HG02571 (cell line): ENCODE measurements at regions not wholly inside any gene's neighbourhood (a gene's known extent, or its start where the extent isn't known, plus 50 kb on each side); places are given as distances from the start of the nearest gene placed in this dataset.
"Not testable (repeated sequence)": the region's sequence is repeated elsewhere in the genome, so short reads cannot be mapped to it uniquely, and the experiment has no call there.

Experiments
- ATAC-seq: cut with Tn5 transposase; IDR thresholded peaks from one replicate; pipeline ENCODE4 v1.9.1; 2021; ENCODE audit warnings: mild to moderate bottlenecking, moderate library complexity; ENCODE audit not compliant: unreplicated experiment

DNA sequence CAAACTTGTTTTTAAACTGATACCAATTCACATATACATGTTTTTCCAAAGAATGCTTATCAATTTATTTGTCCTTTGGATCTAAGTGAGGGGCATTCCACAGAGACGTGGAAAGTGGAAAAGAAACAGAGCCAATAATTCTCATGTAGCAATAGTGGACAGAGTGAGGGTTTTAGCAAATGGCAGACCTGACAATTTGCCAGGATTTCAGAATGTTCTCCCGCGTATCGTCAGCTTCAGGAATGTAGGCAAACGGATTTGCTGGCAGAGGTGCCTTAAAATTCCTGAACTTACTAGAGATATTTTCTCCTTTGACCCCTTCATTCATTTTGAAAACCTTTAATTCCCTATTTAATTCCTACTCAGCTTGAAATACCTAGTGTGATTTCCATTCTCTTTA is 193.4 kb upstream of the CPHXL start:
- ATAC-seq: no peak

DNA sequence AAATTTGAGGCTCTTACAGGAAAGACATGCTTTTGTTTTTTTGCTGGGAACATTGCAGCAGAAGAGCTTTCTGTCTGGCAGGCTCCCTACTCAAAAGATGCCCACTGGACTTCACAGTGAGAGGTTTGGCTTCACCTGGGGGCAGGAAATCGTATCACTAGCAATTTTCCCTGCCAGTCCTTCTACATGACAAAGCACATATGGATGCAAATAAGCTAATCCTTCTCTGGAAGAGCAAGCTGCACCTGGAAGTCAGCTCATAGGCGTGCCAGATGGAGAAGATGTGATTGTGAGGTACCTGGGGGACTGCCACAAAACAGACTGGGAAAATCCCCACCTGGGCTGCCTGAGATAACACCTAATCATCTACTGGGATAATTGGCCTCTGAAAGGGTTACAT is 195.0 kb upstream of the CPHXL start:
- no peak for ATAC-seq

DNA sequence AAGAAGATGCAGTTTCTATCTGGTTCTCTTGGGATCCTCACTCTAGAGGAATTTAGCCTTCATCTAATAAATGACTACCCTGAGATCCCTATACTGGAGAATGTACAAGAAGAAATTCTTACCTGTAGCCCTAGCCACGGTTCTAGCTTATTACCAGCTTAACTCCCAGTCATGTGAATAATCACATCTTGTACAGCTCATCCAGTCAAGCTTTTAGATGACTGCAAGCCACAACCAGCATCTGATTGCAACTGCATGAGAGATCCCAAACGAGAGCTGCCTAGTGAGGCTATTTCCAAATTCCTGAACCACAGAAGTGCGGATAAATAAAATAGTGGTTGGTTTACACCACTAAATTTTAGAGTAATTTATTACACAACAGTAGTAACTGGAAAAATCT is 196.0 kb upstream of the CPHXL start:
- ATAC-seq: no peak

GRCh38 chr16:75924397-75924796 is 198.1 kb upstream of the CPHXL start:
- no peak for ATAC-seq

DNA sequence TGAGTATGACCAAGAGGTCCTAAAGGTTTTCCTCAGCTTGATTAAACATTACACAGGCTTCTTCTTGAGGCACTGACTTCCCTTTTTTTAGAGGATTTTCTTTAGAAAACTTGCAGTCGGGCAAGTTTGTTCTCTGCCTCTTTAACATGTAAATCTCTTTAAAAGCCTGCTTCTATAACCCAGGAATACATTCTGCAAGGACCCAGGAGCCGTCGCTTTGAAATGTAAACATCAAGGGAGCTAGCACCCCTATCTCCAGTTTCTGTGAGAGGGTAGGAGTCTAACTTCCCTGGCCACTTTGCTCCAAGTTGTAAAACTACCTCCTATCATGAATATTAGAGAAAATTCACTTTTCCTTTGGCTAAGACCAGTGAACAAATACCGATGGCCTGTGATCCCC is 201.5 kb upstream of the CPHXL start:
- ATAC-seq: no peak

DNA sequence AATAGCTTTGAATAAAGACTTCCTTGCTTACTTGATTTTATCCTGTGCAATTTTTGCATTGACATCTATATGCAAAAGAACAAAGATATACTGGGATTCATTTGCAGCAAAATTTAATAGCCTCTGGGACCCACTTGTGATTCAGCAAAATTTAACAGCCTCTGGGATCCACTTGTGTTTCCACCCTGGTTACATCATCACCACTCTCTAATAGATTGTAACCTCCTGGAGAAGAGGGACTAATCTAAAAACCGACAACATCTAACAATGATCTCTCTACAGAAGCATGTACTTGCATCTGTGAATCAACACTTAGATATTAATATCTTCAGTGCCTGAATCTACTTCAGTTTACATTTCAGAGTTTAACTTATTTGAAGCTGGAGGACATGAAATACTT is 202.0 kb upstream of the CPHXL start:
- no peak for ATAC-seq

- ATAC-seq: no peak
Measured at GRCh38 chr16:75929046-75929445, 202.8 kb upstream of the CPHXL start.

- no peak for ATAC-seq
Measured at GRCh38 chr16:75931043-75931442, 204.8 kb upstream of the CPHXL start.

GRCh38 chr16:75931970-75932369 is 205.7 kb upstream of the CPHXL start:
- no peak for ATAC-seq

DNA sequence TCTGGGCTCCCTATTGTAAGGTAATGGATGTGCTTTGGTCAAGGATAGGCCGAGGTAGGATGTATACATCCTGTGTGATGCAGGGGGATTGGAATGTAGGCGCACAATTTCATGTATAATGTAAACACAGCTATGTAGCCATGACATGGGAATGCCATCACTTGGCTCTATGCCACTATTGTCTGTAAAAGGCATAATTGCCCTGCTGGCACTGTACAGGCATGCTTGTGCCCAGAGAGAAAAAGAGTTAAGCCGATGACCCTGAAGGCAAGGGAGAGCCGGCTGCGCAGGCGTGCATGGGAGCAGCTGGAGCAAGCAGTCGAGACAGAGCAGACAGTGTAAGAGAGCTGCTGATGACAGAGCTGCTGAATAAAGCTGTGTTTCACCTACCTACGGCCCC is 212.5 kb upstream of the CPHXL start:
- ATAC-seq: no peak

DNA sequence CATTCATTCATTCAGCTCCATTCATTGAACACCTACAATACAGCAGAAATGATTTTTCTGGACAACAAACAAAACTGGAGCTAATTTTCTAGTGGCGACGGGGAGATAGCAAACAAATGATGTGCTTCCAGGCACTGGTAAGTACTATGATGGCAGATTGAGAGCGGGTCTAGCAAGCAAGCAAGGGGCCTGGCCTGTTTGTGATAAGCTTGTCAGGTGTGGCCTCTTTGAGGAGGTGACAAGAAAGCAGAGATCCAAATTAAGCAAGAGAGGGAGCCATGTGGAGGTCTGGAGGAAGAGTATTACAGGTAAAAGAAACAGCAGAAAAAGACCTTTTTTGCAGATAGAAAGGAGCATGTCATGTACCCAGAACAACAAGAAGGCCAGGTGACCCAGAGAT is 216.1 kb upstream of the CPHXL start:
- ATAC-seq: no peak

GRCh38 chr16:75942936-75943335 is 216.6 kb upstream of the CPHXL start:
- ATAC-seq: no peak

GRCh38 chr16:75943705-75944514 is 217.6 kb upstream of the CPHXL start:
- ATAC-seq: no peak

DNA sequence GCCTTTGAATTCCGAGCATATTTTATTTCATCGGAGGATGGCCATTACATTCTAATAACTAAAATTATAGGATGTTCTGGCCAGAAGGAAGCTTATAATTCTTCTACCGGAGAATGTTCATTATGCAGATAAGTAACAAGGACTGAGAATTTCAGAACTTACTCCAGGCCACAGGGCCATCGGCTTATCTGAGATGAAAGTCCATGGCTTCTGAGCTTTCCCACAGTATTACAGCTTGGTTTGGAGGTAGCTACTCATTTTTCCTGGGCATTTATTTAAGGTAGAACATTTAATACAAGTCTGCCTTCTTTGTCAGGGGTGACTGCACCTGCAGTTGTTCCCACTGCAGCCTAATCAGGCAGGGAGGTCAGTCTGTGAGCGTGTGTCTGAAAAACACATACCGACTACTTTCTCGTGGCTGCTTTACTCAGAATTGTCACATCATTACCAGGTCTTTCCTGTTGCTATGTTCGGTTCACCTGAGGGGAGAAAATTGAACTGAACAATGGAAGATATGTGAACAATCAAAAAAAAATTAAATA is 219.7 kb upstream of the CPHXL start:
- ATAC-seq: no peak

- no peak for ATAC-seq
Measured at GRCh38 chr16:75947626-75948239, 221.4 kb upstream of the CPHXL start.

DNA sequence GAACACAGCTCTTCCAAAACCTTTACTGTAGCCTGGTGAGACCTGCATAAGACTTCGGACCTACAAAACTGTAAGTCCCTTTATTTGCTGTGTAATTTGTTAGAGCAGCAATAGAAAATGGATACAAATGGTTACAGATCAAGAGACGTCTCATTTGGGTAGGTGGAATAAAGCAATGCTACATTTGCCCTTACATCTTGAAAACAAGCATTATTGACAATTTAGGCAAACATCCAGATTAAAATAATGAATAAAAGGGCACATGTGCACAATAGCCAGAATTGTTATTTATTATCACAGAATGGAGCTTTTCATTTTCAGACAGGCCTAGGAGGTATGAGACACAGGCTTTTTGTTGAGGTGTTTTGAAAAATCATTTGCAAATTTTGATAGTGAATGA is 222.2 kb upstream of the CPHXL start:
- ATAC-seq: no peak

- no peak for ATAC-seq
Measured at GRCh38 chr16:75948886-75949285, 222.6 kb upstream of the CPHXL start.

DNA sequence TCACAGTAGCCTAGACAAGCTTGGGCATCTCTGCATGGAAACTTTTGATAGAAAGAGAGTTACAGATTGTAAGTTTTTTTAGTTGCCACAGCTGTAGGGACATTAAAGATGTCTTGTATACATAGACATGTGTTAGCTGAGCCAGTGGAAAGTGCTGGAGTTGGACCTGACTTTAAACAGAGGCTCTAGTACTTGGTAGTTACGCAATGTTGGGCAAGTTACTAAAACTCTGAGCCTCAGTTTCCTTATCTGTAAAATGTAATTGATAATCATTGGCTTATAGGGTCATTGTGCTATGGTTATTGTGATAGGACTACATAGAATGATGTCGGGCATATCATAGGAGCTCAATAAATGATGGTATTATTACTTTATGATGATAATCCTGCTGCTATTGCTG is 225.8 kb upstream of the CPHXL start:
- no peak for ATAC-seq

- no peak for ATAC-seq
Measured at GRCh38 chr16:75957870-75958269, 231.6 kb upstream of the CPHXL start.

- no peak for ATAC-seq
Measured at GRCh38 chr16:75965504-75966374, 239.4 kb upstream of the CPHXL start.

DNA sequence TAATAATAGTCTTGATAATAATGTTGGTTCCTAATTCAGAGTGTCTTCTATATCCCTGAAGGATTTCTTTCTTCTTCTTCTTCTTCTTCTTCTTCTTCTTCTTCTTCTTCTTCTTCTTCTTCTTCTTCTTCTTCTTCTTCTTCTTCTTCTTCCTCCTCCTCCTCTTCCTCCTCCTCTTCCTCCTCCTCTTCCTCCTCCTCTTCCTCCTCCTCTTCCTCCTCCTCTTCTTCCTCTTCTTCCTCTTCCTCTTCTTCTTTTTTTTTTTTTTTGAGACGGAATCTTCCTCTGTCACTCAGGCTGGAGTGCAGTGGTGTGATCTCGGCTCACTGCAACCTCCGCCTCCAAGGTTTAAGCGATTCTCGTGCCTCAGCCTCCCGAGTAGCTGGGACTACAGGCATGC is 242.8 kb upstream of the CPHXL start:
- ATAC-seq: not testable (repeated sequence)
